Mesothelial cell of epicardium (in vitro differentiated cells): ENCODE measurements at regions not wholly inside any gene's neighbourhood (a gene's known extent, or its start where the extent isn't known, plus 50 kb on each side); places are given as distances from the start of the nearest gene placed in this dataset.
"Not testable (repeated sequence)": the region's sequence is repeated elsewhere in the genome, so short reads cannot be mapped to it uniquely, and the experiment has no call there.

Experiments used
- DNase-seq, 2 experiments: peaks; one replicate each; pipeline ENCODE4 v3.0.0; 2021; ENCODE audit warnings: low spot score in 2 of 2; ENCODE audit not compliant: unreplicated experiment in 2 of 2
- H3K27ac Mint-ChIP-seq: 2 replicates; pipeline ENCODE4 v1.8.0; 2021; ENCODE audit warnings: mixed read lengths
- H3K27me3 Mint-ChIP-seq: 2 replicates; pipeline ENCODE4 v1.8.0; 2021; ENCODE audit warnings: low read depth, mixed read lengths
- H3K36me3 Mint-ChIP-seq: 2 replicates; pipeline ENCODE4 v1.8.0; 2021; ENCODE audit warnings: mixed read lengths
- H3K4me1 Mint-ChIP-seq: 2 replicates; pipeline ENCODE4 v1.8.0; 2021; ENCODE audit warnings: mixed read lengths
- H3K4me3 Mint-ChIP-seq: 2 replicates; pipeline ENCODE4 v1.8.0; 2021; ENCODE audit warnings: mild to moderate bottlenecking, moderate library complexity, mixed read lengths
- H3K9me3 Mint-ChIP-seq: 2 replicates; pipeline ENCODE4 v1.8.0; 2021; ENCODE audit warnings: mixed read lengths
- CTCF ChIP-seq: fragments of 200-600 bp; sonication (generic); IDR thresholded peaks from one replicate; pipeline ENCODE4 v1.5.0; 2021; ENCODE audit warnings: antibody characterized with exemption; ENCODE audit not compliant: unreplicated experiment

DNA sequence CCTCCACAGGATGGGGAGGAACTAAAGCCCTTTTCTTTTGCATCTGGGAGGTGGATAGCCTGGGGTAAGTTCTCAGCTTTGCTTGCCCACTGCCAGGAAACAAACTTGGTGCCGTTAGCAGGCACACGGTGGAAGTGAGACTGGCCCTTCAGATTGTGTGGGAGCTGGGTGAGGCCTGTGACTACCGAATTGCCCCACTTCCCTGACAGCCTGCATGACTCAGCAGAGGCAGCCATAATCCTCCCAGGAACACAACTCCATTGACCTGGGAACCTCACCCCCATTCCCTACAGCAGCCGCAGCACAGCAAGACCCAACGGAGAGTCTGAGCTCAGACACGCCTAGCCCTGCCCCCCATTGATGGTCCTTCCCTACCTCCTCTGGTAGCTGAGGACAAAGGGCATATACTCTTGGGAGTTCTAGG is 282.6 kb downstream of the KLF13 start:
- Mint-ChIP-seq H3K27ac (no peak overlapping the region), H3K4me1 (peaks cover 9% of the 10 kb centered on the region), H3K9me3 (peaks cover 30% of the 10 kb centered on the region), H3K27me3 (peaks cover 14% of the 10 kb centered on the region), H3K36me3 (no peaks in the 10 kb centered on the region), H3K4me3 (no peak overlapping the region)
- DNase-seq: no peak
- no peak for TF ChIP-seq CTCF

DNA sequence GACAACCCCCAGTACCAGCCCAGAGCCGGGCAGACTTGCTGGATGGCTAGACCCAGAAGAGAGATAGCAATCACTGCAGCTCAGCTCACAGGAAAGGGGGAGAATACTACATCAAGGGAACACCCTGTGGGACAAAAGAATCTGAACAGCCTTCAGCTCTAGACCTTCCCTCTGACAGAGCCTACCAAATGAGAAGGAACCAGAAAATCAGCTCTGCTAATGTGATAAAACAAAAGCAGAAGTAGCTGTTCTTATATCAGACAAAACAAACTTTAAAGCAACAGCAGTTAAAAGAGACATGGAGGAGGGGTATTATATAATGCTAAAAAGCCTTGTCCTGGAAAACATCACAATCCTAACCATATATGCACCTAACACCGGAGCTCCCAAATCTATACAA is 283.3 kb downstream of the KLF13 start:
- H3K27ac Mint-ChIP-seq: no peak overlapping the region
- peaks cover 9% of the 10 kb centered on the region for H3K4me1 Mint-ChIP-seq

GRCh38 chr15:31615643-31616415 is 289.2 kb downstream of the KLF13 start:
- DNase-seq: no peak
- Mint-ChIP-seq H3K27ac (no peak overlapping the region), H3K36me3 (no peaks in the 10 kb centered on the region), H3K27me3 (peaks cover 14% of the 10 kb centered on the region), H3K4me1 (no peaks in the 10 kb centered on the region), H3K4me3 (no peak overlapping the region), H3K9me3 (peaks cover 30% of the 10 kb centered on the region)
- no peak for TF ChIP-seq CTCF

More for the DNA sequence above, 283.3 kb downstream of the KLF13 start:
- TF ChIP-seq CTCF: no peak
- DNase-seq: no peak
- H3K36me3 Mint-ChIP-seq: no peaks in the 10 kb centered on the region
- peaks cover 30% of the 10 kb centered on the region for H3K9me3 Mint-ChIP-seq
- no peak overlapping the region for H3K4me3 Mint-ChIP-seq
- peaks cover 14% of the 10 kb centered on the region for H3K27me3 Mint-ChIP-seq

- not testable (repeated sequence) for H3K36me3 Mint-ChIP-seq, DNase-seq, H3K27ac Mint-ChIP-seq, H3K27me3 Mint-ChIP-seq, H3K9me3 Mint-ChIP-seq, H3K4me3 Mint-ChIP-seq, H3K4me1 Mint-ChIP-seq
Observed at GRCh38 chr15:31623297-31623696, 296.7 kb downstream of the KLF13 start.

DNA sequence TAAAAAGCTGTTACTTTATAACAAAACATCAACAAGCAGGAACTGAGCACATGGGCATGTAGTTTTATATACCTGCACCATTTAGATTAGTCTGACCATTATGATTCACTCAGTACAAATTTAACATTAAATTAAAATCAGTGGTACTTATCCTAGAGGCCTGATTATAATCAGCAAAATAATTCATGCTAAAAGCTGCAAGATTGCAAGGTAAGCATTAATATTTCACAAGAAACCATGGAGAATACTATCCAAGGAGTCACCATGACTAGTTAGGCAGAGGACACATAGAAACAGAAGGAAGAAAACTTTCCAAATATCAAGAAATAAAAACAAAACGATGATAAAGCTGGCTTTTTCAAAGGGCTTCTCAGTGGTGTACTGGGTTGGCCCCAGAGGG is 297.5 kb downstream of the KLF13 start:
- H3K9me3 Mint-ChIP-seq, H3K27ac Mint-ChIP-seq: not testable (repeated sequence)

DNA sequence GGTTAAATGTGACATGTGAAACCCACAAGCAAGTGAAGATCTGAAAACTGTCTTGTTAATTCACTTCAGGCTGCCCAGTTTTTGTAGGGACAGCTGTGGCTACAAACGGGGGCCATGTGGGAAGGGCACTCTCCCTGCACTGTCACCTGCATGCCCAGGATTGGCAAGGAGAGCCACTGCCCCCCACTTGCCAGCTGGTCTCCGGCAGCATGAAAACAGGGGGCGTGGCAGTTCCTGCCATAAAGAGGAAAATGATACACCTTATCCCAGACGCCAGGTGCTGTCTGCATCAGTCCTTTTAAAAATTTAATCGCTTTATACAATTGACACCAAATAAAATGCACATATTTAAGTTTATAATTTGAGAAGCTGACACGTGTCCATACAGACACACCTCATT is 309.1 kb downstream of the KLF13 start:
- H3K36me3 Mint-ChIP-seq, DNase-seq, H3K27ac Mint-ChIP-seq, H3K4me3 Mint-ChIP-seq, H3K4me1 Mint-ChIP-seq, H3K27me3 Mint-ChIP-seq: not testable (repeated sequence)
- H3K9me3 Mint-ChIP-seq: peaks cover 17% of the 10 kb centered on the region

More for the DNA sequence above, 297.5 kb downstream of the KLF13 start:
- not testable (repeated sequence) for H3K27me3 Mint-ChIP-seq, DNase-seq, H3K36me3 Mint-ChIP-seq, H3K4me1 Mint-ChIP-seq, H3K4me3 Mint-ChIP-seq

DNA sequence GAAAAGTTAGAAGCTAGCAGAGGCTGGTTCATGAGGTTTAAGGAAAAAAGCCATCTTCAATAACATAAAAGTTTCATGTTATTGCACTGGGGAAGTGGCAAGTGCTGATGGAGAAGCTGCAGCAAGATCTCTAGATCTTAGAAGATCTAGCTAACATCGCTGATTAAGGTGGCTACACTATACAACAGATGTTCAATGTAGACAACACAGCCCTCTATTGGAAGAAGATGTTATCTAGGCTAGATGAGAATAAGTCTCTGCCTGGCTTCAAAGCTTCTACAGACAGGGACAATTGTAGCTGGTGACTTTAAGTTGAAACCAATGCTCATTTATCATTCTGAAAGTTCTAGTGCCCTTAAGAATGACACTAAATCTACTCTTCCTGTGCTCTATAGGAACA is 310.3 kb downstream of the KLF13 start:
- not testable (repeated sequence) for H3K4me3 Mint-ChIP-seq, H3K36me3 Mint-ChIP-seq, H3K9me3 Mint-ChIP-seq, H3K4me1 Mint-ChIP-seq, H3K27me3 Mint-ChIP-seq, H3K27ac Mint-ChIP-seq, DNase-seq

- not testable (repeated sequence) for H3K4me3 Mint-ChIP-seq, H3K4me1 Mint-ChIP-seq, H3K36me3 Mint-ChIP-seq, H3K27ac Mint-ChIP-seq, DNase-seq, H3K9me3 Mint-ChIP-seq
- peaks cover 27% of the 10 kb centered on the region for H3K27me3 Mint-ChIP-seq
Observed at GRCh38 chr15:31643955-31644354, 317.3 kb downstream of the KLF13 start.

DNA sequence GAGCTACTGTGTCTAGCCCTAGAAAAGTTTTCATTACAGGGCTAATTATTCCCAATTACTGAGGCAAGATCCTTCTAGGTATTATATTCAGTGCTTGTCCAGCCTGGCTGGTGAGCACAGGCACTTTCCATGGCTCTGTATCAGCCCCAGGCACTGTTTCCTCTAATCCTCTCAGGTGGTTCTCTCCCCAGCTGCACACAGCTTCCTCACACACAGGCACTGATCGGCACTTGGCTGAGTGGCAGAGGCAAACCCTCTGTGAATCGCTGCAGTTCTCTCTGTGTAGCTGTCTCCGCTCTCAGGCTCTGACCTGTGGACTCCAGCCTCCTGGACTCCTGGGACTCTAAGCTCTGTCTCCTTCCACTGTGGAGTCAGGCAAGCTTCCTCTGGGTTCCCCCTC is 318.1 kb downstream of the KLF13 start:
- H3K9me3 Mint-ChIP-seq, H3K36me3 Mint-ChIP-seq, H3K4me1 Mint-ChIP-seq, DNase-seq, H3K27ac Mint-ChIP-seq, H3K4me3 Mint-ChIP-seq: not testable (repeated sequence)
- peaks cover 33% of the 10 kb centered on the region for H3K27me3 Mint-ChIP-seq

- H3K27me3 Mint-ChIP-seq: peaks cover 29% of the 10 kb centered on the region
- not testable (repeated sequence) for H3K27ac Mint-ChIP-seq, H3K36me3 Mint-ChIP-seq, DNase-seq, H3K9me3 Mint-ChIP-seq, H3K4me3 Mint-ChIP-seq, H3K4me1 Mint-ChIP-seq
Observed at GRCh38 chr15:31647337-31647826, 320.7 kb downstream of the KLF13 start.

- not testable (repeated sequence) for H3K27ac Mint-ChIP-seq, H3K4me3 Mint-ChIP-seq, H3K9me3 Mint-ChIP-seq, DNase-seq, H3K36me3 Mint-ChIP-seq, H3K4me1 Mint-ChIP-seq
- peaks cover 20% of the 10 kb centered on the region for H3K27me3 Mint-ChIP-seq
Observed at GRCh38 chr15:31649634-31650033, 323.0 kb downstream of the KLF13 start.
